ENCODE measurements at regions not wholly inside any gene's neighbourhood (a gene's known extent, or its start where the extent isn't known, plus 50 kb on each side); places are given as distances from the start of the nearest gene placed in this dataset.

DNA sequence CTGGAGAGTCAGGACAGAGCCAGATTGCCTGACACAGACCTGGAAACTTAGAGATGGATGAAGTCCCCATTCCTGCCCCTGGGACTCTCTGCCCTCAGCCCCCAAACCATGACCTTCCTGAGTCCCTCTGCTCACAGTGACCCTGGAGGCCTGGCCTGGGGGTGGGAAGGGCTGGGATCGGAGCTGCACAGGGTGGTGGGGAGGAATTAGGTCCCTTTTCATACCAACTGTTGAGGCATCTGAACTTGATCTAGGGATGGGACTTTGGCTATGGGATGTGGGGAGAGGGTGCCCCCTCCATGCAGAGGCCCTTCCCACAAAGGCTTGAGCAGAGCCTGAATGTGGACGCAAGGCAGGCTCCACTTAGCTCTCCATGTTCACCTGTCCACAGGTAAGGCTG lies 144.1 kb downstream of the MRPL14 start:
- H3K36me3 Mint-ChIP-seq (ENCODE audit: low read depth), result no peaks in the 10 kb centered on the region
- no peak overlapping the region for H3K27ac Mint-ChIP-seq (ENCODE audit: unreplicated experiment)
- peaks cover 12% of the 10 kb centered on the region for H3K4me1 Mint-ChIP-seq (ENCODE audit: low read depth)
- TF ChIP-seq CTCF (IDR thresholded peaks at IDR 0.05), result no peak
- DNase-seq (ENCODE audit: low spot score), result peak; percentile 52
- peaks cover 4% of the 10 kb centered on the region for H3K27me3 Mint-ChIP-seq (ENCODE audit: low read depth)
- H3K4me3 Mint-ChIP-seq (ENCODE audit: unreplicated experiment), result no peak overlapping the region
- no peaks in the 10 kb centered on the region for H3K9me3 Mint-ChIP-seq (ENCODE audit: low read depth)

DNA sequence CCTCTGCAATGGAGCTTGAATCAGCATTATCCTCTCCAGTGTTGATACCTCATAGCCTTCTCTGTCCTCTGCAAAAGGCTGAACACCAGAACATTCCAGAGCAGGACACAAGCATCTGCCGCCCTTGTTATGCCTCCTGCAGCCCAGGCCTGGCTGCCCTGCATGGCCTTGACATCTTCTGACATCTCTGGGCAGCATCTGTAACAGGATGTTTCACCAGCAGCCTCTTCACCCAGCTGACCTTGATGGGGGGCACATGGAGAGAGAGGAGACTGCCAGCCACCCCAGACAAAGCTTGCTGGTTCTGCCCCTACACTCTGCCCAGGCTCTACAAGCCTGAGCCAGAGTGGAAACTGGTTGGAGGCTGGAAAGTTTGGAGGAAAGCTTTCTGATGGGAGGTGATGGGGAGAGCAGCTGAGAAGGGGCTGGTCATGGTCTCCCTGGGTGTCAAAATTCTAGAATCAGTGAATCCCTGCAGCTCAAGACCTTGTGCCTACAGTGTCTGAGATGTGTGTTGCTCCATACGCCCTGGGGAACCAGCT lies 145.1 kb downstream of the MRPL14 start:
- no peaks in the 10 kb centered on the region for H3K9me3 Mint-ChIP-seq (ENCODE audit: low read depth)
- H3K4me1 Mint-ChIP-seq (ENCODE audit: low read depth), result peaks cover 12% of the 10 kb centered on the region
- TF ChIP-seq CTCF (IDR thresholded peaks at IDR 0.05), result no peak
- H3K27me3 Mint-ChIP-seq (ENCODE audit: low read depth), result peaks cover 4% of the 10 kb centered on the region
- no peak overlapping the region for H3K27ac Mint-ChIP-seq (ENCODE audit: unreplicated experiment)
- no peak overlapping the region for H3K4me3 Mint-ChIP-seq (ENCODE audit: unreplicated experiment)
- DNase-seq (ENCODE audit: low spot score), result peak; percentile 15
- no peaks in the 10 kb centered on the region for H3K36me3 Mint-ChIP-seq (ENCODE audit: low read depth)

- Mint-ChIP-seq H3K27me3 (ENCODE audit: low read depth) (peaks cover 4% of the 10 kb centered on the region), H3K36me3 (ENCODE audit: low read depth) (no peaks in the 10 kb centered on the region), H3K4me3 (ENCODE audit: unreplicated experiment) (no peak overlapping the region), H3K4me1 (ENCODE audit: low read depth) (peaks cover 12% of the 10 kb centered on the region), H3K9me3 (ENCODE audit: low read depth) (no peaks in the 10 kb centered on the region), H3K27ac (ENCODE audit: unreplicated experiment) (no peak overlapping the region)
- no peak for TF ChIP-seq CTCF (IDR thresholded peaks at IDR 0.05)
- DNase-seq (ENCODE audit: low spot score), result peak; percentile 67
Observed at GRCh38 chr6:43981363-43981990, 145.8 kb downstream of the MRPL14 start.

DNA sequence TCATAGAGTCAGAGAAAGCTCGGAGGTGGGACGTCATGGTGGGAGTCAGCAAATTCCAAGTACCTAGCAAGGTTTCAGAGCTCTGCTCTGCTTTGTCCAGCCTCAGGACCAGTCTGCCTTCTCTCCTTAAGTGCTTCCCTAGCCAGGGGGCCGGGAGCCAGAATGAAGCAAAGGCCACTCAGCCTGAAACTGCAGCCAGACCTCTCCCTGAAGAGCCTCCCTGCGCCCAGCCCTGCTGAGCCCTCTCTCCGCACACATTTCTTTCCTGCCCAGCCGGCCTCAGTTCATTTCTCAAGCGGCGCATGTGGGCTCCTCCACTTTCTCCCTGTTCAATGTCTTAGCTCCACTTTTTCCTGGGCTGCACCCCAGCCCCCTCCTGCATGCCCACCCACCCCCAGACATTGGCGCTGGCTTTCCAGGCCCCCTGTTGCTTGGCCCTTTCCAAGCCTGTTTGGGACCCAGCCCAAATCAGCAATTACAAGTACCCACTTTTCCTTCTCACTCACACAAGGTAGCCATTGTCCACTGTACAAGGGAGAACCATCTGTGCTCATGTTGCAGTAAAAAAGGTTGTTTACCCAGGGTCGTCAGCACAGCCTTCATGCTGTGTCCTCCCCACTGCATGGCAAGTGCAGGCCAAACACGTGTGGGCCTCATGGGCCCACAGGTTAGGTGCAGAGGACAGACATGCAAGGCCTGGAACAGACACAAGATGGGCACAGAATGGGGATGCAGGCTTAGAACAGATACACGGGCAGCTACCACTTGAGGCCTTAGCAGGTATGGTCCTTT lies 147.1 kb downstream of the MRPL14 start:
- no peak for TF ChIP-seq CTCF (IDR thresholded peaks at IDR 0.05)
- Mint-ChIP-seq H3K27me3 (ENCODE audit: low read depth) (peaks cover 2% of the 10 kb centered on the region), H3K4me3 (ENCODE audit: unreplicated experiment) (no peak overlapping the region), H3K9me3 (ENCODE audit: low read depth) (peaks cover 6% of the 10 kb centered on the region), H3K4me1 (ENCODE audit: low read depth) (peaks cover 12% of the 10 kb centered on the region), H3K36me3 (ENCODE audit: low read depth) (no peaks in the 10 kb centered on the region), H3K27ac (ENCODE audit: unreplicated experiment) (no peak overlapping the region)
- peak; percentile 39 for DNase-seq (ENCODE audit: low spot score)

DNA sequence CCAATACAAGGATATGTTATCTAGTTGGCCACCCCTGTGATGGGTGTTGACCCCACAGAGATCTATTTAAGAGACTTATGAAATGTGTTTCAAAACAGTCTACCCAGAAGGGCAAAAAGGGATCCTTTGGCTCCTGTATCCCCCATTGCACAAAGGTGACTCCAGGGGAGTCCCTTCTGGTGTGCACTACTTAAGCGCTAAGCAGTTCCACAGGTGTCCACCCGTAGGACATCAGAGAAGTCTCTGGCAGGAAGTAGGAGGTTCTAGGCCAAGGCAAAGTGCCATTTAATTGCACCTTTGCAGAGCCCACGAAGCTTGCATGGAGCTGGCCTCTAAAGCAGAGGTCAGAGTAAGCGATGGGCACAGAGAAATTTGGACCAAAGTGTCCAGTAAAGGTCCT lies 147.7 kb downstream of the MRPL14 start:
- no peak for DNase-seq (ENCODE audit: low spot score)
- no peak overlapping the region for H3K27ac Mint-ChIP-seq (ENCODE audit: unreplicated experiment)

More for the DNA sequence above, 147.7 kb downstream of the MRPL14 start:
- Mint-ChIP-seq H3K27me3 (ENCODE audit: low read depth) (peaks cover 2% of the 10 kb centered on the region), H3K4me3 (ENCODE audit: unreplicated experiment) (no peak overlapping the region), H3K36me3 (ENCODE audit: low read depth) (no peaks in the 10 kb centered on the region), H3K4me1 (ENCODE audit: low read depth) (peaks cover 12% of the 10 kb centered on the region), H3K9me3 (ENCODE audit: low read depth) (peaks cover 6% of the 10 kb centered on the region)
- no peak for TF ChIP-seq CTCF (IDR thresholded peaks at IDR 0.05)

All from chondrocyte (in vitro differentiated cells).